ENCODE measurements at regions not wholly inside any gene's neighbourhood (a gene's known extent, or its start where the extent isn't known, plus 50 kb on each side); places are given as distances from the start of the nearest gene placed in this dataset.

DNA sequence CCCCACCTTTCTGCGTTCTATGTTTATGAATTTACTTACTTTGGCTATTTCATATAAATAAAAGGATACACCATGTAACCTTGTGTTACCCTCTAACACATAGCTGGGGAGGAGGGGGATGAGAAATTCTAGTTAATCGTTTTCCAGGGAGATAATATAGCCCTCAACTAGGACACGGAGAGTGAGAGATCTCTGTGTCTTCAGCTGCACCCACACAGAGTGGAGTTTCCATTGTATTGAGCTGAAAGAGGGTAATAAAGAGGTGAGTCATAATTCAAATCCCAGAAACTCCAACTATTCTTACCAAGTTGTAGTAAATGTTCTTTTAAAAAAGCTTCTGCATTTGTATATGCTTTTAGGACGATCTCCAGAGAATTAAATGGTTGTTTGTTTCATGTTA is 110.1 kb upstream of the SULT1C3 start:
- no peaks in the 10 kb centered on the region for H3K4me1 Mint-ChIP-seq
- H3K36me3 Mint-ChIP-seq (ENCODE audit: low read depth), result no peaks in the 10 kb centered on the region
- intact Hi-C loops (cut with micrococcal nuclease), result no loop called here
- CTCF ChIA-PET, result no interaction called here
- H3K27ac Mint-ChIP-seq, result no peak overlapping the region
- H3K27me3 Mint-ChIP-seq, result no peaks in the 10 kb centered on the region
- DNase-seq, result no peak
- POLR2A ChIA-PET, result no interaction called here
- TF ChIP-seq, protein P1, sequence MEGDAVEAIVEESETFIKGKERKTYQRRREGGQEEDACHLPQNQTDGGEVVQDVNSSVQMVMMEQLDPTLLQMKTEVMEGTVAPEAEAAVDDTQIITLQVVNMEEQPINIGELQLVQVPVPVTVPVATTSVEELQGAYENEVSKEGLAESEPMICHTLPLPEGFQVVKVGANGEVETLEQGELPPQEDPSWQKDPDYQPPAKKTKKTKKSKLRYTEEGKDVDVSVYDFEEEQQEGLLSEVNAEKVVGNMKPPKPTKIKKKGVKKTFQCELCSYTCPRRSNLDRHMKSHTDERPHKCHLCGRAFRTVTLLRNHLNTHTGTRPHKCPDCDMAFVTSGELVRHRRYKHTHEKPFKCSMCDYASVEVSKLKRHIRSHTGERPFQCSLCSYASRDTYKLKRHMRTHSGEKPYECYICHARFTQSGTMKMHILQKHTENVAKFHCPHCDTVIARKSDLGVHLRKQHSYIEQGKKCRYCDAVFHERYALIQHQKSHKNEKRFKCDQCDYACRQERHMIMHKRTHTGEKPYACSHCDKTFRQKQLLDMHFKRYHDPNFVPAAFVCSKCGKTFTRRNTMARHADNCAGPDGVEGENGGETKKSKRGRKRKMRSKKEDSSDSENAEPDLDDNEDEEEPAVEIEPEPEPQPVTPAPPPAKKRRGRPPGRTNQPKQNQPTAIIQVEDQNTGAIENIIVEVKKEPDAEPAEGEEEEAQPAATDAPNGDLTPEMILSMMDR (IDR thresholded peaks at IDR 0.05), result no peak
- no peak overlapping the region for H3K4me3 Mint-ChIP-seq
- no peak for ATAC-seq (ENCODE audit: low read depth)
- H3K9me3 Mint-ChIP-seq, result no peaks in the 10 kb centered on the region

DNA sequence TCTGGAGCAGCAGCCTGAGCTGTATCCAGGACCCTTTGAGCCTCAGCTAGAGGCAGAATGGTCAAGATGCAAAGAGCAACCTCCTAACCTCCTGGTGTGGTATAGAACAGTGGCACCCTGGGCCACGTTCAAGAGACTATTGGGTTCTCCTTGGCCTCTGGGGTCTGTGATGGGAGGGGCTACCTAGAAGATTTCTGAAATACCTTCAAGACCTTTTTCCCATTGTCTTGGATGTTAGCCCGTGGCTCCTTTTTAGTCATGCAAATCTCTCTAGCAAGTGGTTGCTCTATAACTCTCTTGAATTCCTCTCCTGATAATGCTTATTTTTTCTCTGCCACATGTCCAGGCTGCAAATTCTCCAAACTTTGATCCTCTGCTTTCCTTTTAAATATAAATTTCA is 106.3 kb upstream of the SULT1C3 start:
- ChIA-PET POLR2A (no interaction called here), CTCF (no interaction called here)
- Mint-ChIP-seq H3K4me3 (no peak overlapping the region), H3K27me3 (no peaks in the 10 kb centered on the region), H3K9me3 (no peaks in the 10 kb centered on the region), H3K27ac (no peak overlapping the region), H3K36me3 (ENCODE audit: low read depth) (no peaks in the 10 kb centered on the region), H3K4me1 (no peaks in the 10 kb centered on the region)
- no peak for DNase-seq
- TF ChIP-seq, protein P1 (IDR thresholded peaks at IDR 0.05), result no peak
- intact Hi-C loops (cut with micrococcal nuclease), result no loop called here
- ATAC-seq (ENCODE audit: low read depth), result no peak

DNA sequence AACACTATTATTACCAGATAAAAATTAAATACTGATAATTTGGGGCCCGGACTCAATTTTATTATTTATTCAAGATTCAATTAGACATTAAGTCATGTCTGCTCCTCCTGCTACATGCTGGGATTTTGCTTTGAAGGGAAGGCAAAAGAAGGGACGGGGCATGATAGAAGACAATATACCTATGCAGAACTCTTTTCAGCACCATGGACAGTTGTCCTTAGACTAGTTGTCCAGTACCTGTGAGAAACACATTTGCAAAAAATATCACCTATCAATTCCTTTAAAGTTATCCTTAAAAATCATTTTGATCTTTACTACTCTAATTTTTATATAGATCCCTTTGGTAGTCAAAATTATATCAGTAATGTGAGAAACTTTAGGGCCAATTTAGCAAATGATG is 100.2 kb upstream of the SULT1C3 start:
- intact Hi-C loops (cut with micrococcal nuclease), result no loop called here
- H3K27ac Mint-ChIP-seq, result no peak overlapping the region
- no peaks in the 10 kb centered on the region for H3K9me3 Mint-ChIP-seq
- CTCF ChIA-PET, result no interaction called here
- ATAC-seq (ENCODE audit: low read depth) (no peak), DNase-seq (no peak)
- H3K4me3 Mint-ChIP-seq, result no peak overlapping the region
- POLR2A ChIA-PET, result no interaction called here
- H3K4me1 Mint-ChIP-seq, result no peaks in the 10 kb centered on the region
- H3K27me3 Mint-ChIP-seq, result no peaks in the 10 kb centered on the region
- H3K36me3 Mint-ChIP-seq (ENCODE audit: low read depth), result no peaks in the 10 kb centered on the region
- TF ChIP-seq, protein P1 (IDR thresholded peaks at IDR 0.05), result no peak

DNA sequence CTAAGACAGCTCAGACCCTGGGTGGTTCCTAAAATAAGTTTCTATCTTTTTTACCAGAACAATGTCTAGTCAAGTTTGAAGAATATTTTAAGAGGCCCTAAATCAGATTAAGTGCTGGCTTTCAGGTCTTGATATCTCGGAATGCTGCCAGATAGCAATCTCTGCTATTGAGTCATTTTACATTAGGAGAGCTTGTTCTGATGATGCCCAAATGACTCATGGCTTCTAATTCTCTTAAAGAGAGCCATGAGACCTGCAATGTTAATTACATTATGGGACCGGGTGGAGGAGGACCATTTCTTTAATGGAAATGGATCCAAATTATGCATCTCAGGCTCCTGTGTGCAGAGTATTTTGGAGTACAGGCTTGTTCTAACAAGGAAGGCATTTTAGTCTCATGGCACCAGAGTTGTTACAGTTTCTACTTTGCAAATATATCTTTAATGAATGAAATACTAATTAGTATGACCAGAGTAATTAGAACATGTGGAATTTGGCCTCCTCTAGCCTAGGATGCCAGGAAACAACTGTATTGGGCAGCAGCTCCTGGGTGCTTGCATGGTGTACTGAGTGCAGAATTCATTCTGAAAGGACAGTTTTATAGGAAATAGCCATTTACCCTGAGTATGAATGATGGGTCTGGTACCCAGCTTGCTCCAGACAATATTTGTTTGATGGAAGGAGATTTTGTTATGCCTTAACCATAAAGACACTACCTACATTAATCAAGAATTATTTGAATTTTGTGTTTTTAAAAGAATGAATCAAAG is 94.0 kb upstream of the SULT1C3 start:
- no peak for DNase-seq
- Mint-ChIP-seq H3K36me3 (ENCODE audit: low read depth) (no peaks in the 10 kb centered on the region), H3K27me3 (no peaks in the 10 kb centered on the region), H3K4me3 (no peak overlapping the region), H3K27ac (no peak overlapping the region), H3K9me3 (no peaks in the 10 kb centered on the region), H3K4me1 (no peaks in the 10 kb centered on the region)
- intact Hi-C loops (cut with micrococcal nuclease), result no loop called here
- ChIA-PET POLR2A (no interaction called here), CTCF (no interaction called here)
- TF ChIP-seq, protein P1 (IDR thresholded peaks at IDR 0.05), result no peak
- no peak for ATAC-seq (ENCODE audit: low read depth)

DNA sequence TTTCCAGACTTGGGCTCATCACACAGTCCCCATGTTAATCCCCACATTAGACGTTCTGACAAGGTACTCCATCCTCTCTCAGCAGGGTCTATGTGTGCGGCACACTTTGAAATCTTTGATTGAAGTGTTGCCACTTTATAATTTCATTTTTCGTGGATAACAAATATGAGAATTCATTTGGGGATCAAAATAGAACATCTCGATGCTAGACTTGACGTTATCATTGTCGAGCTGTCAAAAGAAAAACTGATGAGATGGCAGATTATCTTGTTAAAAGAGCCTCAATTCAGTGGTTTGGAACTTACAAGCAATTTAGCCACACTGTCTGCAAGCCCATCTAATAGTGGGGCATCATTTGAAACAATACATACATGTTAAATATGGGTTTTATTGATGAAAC is 91.2 kb upstream of the SULT1C3 start:
- Mint-ChIP-seq H3K36me3 (ENCODE audit: low read depth) (no peaks in the 10 kb centered on the region), H3K4me3 (no peak overlapping the region), H3K27ac (no peak overlapping the region), H3K4me1 (no peaks in the 10 kb centered on the region), H3K27me3 (no peaks in the 10 kb centered on the region), H3K9me3 (no peaks in the 10 kb centered on the region)
- ATAC-seq (ENCODE audit: low read depth) (no peak), DNase-seq (no peak)
- TF ChIP-seq, protein P1 (IDR thresholded peaks at IDR 0.05), result no peak
- intact Hi-C loops (cut with micrococcal nuclease), result no loop called here
- ChIA-PET CTCF (no interaction called here), POLR2A (no interaction called here)
